ENCODE measurements at regions not wholly inside any gene's neighbourhood (a gene's known extent, or its start where the extent isn't known, plus 50 kb on each side); places are given as distances from the start of the nearest gene placed in this dataset.
A peak's percentile ranks its signal among the peaks of the same experiment; 100 is the strongest.

- no peak for DNase-seq (ENCODE audit: low read depth)
- H3K4me3 ChIP-seq (ENCODE audit: low read depth, low read length) = no peak overlapping the region
- TF ChIP-seq, protein P1, sequence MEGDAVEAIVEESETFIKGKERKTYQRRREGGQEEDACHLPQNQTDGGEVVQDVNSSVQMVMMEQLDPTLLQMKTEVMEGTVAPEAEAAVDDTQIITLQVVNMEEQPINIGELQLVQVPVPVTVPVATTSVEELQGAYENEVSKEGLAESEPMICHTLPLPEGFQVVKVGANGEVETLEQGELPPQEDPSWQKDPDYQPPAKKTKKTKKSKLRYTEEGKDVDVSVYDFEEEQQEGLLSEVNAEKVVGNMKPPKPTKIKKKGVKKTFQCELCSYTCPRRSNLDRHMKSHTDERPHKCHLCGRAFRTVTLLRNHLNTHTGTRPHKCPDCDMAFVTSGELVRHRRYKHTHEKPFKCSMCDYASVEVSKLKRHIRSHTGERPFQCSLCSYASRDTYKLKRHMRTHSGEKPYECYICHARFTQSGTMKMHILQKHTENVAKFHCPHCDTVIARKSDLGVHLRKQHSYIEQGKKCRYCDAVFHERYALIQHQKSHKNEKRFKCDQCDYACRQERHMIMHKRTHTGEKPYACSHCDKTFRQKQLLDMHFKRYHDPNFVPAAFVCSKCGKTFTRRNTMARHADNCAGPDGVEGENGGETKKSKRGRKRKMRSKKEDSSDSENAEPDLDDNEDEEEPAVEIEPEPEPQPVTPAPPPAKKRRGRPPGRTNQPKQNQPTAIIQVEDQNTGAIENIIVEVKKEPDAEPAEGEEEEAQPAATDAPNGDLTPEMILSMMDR (IDR thresholded peaks at IDR 0.05; ENCODE audit: low read depth, low read length, missing control alignments) = no peak
These were observed 241.9 kb downstream of the IL20RB start for GRCh38 chr3:137199678-137200077.

- no peak overlapping the region for H3K4me3 ChIP-seq (ENCODE audit: low read depth, low read length)
- TF ChIP-seq, protein P1 (IDR thresholded peaks at IDR 0.05; ENCODE audit: low read depth, low read length, missing control alignments) = no peak
- no peak for DNase-seq (ENCODE audit: low read depth)
These were observed 243.3 kb downstream of the IL20RB start for GRCh38 chr3:137201066-137201465.

DNA sequence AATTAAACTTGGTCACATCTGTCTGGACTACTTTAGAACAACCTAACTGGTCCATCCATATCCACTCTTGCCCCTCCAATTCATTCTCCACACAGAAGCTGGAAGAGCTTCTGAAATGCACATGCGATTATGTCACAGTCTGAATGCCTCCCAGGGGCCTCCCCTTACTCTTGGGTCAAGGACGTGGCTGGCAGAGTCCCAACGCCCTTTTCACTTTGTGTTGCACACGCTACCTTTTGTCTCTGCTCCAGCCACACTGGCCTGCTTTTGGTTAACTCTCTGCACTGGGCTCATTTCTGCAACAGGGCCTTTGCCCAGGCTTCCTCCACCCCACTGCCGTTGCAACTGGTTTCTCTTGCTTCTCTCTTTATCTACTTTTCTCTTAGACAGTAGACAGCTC, 245.2 kb downstream of the IL20RB start:
- TF ChIP-seq, protein P1 (IDR thresholded peaks at IDR 0.05; ENCODE audit: low read depth, low read length, missing control alignments) = no peak
- DNase-seq (ENCODE audit: low read depth) = no peak
- H3K4me3 ChIP-seq (ENCODE audit: low read depth, low read length) = no peak overlapping the region

DNA sequence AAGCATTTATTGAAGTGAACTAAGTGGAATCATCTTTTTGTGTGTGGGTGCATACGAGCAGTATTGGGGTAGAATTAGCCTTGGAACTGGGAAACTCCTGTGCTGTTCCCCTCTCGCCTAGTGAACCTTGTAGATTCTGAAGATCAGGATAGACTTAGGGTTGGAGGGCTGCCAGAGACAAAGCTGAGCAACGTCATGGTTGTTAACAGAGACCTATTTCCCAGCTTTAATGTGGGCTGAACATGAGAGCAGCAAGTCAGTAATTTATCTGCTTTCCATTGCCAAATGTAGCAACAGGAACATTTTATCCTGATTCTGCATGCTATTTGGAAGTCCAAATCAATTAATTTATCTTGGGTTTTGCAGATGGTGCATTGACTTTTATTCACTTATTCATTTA, 246.6 kb downstream of the IL20RB start:
- no peak for DNase-seq (ENCODE audit: low read depth)
- TF ChIP-seq, protein P1 (IDR thresholded peaks at IDR 0.05; ENCODE audit: low read depth, low read length, missing control alignments) = no peak

GRCh38 chr3:137205394-137206045, 247.7 kb downstream of the IL20RB start:
- no peak overlapping the region for H3K4me3 ChIP-seq (ENCODE audit: low read depth, low read length)
- no peak for DNase-seq (ENCODE audit: low read depth)
- TF ChIP-seq, protein P1 (IDR thresholded peaks at IDR 0.05; ENCODE audit: low read depth, low read length, missing control alignments) = no peak

More for the DNA sequence above, 246.6 kb downstream of the IL20RB start:
- no peak overlapping the region for H3K4me3 ChIP-seq (ENCODE audit: low read depth, low read length)

- H3K4me3 ChIP-seq (ENCODE audit: low read depth, low read length) = no peak overlapping the region
- TF ChIP-seq, protein P1 (IDR thresholded peaks at IDR 0.05; ENCODE audit: low read depth, low read length, missing control alignments) = no peak
- DNase-seq (ENCODE audit: low read depth) = no peak
These were observed 249.8 kb downstream of the IL20RB start for GRCh38 chr3:137207616-137208015.

DNA sequence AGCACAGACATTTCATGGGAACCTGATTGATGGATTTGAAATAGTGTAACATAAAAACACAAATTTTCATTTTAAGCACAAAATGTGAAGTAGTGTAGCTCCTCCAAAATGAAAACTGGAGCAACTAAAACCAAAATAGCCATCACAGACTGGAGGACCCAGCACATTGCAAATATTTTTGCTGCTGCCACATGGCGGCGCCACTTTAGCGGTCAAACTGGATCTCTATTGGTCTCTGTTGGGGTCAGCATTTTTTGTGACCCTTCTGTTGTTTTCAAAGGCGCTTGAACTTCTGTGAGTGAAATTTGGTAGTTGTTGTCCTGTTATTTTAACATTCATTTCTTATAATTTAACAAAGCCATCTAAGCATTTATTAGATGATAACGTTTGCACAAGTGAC, 259.9 kb downstream of the IL20RB start:
- TF ChIP-seq, protein P1 (IDR thresholded peaks at IDR 0.05; ENCODE audit: low read depth, low read length, missing control alignments) = peak; percentile 46
- no peak overlapping the region for H3K4me3 ChIP-seq (ENCODE audit: low read depth, low read length)
- no peak for DNase-seq (ENCODE audit: low read depth)

Measured in GM12864 (cell line).